ENCODE measurements at regions not wholly inside any gene's neighbourhood (a gene's known extent, or its start where the extent isn't known, plus 50 kb on each side); places are given as distances from the start of the nearest gene placed in this dataset.

GRCh38 chr11:106246495-106246894, 169.0 kb downstream of the AASDHPPT start:
- H3K9ac ChIP-seq (ENCODE audit: extremely low read depth, insufficient read length, low read length) = no peak overlapping the region
- no peaks in the 10 kb centered on the region for H3K23me2 ChIP-seq (ENCODE audit: insufficient read length, low read depth, low read length, poor library complexity, severe bottlenecking)
- Mint-ChIP-seq H3K4me1 (peaks cover 20 to 22% of the 10 kb centered on the region in 2 experiments), H3K27me3 (ENCODE audit: low read depth) (no peaks in the 10 kb centered on the region), H3K36me3 (ENCODE audit: insufficient read depth in 1 of 3, low read depth in 3 of 3) (peaks cover 8 to 25% (median 15%) of the 10 kb centered on the region in 3 experiments), H3K9me3 (peaks cover 24 to 31% of the 10 kb centered on the region in 2 experiments), H3K4me3 (no peak overlapping the region), H3K27ac (no peak overlapping the region)
- no peak overlapping the region for H4K91ac ChIP-seq (ENCODE audit: insufficient read length, low read depth, low read length)
- H3K4me1 ChIP-seq (ENCODE audit: insufficient read depth, low read length) = no peaks in the 10 kb centered on the region; the same call in 1 of the 2 replicates
- TF ChIP-seq CTCF (conservative IDR thresholded peaks at IDR 0.05) = no peak
- no peaks in the 10 kb centered on the region for H3K79me1 ChIP-seq (ENCODE audit: insufficient read depth, low read depth, low read length, poor library complexity, severe bottlenecking)
- no peaks in the 10 kb centered on the region for H4K20me1 ChIP-seq (ENCODE audit: control insufficient read depth, insufficient read depth, insufficient read length)
- no peak overlapping the region for H3K56ac ChIP-seq (ENCODE audit: insufficient read length, low read depth, low read length)
- H3K27ac ChIP-seq (ENCODE audit: insufficient read length, low read depth, low read length) = no peak overlapping the region
- H2BK120ac ChIP-seq (ENCODE audit: low read depth, low read length, poor library complexity, severe bottlenecking) = no peak overlapping the region
- no peak overlapping the region for H3K23ac ChIP-seq (ENCODE audit: insufficient read length, low read depth, low read length)
- no peaks in the 10 kb centered on the region for H3K79me2 ChIP-seq (ENCODE audit: insufficient read depth, low read length)
- H3K4me2 ChIP-seq (ENCODE audit: insufficient read depth, insufficient read length, low read length) = no peak overlapping the region
- H2BK5ac ChIP-seq (ENCODE audit: insufficient read length, low read length) = no peak overlapping the region
- H2BK12ac ChIP-seq (ENCODE audit: insufficient read length, low read depth, low read length) = no peak overlapping the region
- peaks cover 13% of the 10 kb centered on the region for H3K9me3 ChIP-seq (ENCODE audit: control insufficient read depth, low read depth, low read length)
- no peak overlapping the region for H3K18ac ChIP-seq (ENCODE audit: insufficient read length, low read depth, low read length)
- H2BK15ac ChIP-seq (ENCODE audit: low read depth, low read length) = no peak overlapping the region
- H3K4ac ChIP-seq (ENCODE audit: low read depth, low read length) = no peak overlapping the region
- H3K14ac ChIP-seq (ENCODE audit: insufficient read depth, low read length) = no peak overlapping the region
- H2AFZ ChIP-seq (ENCODE audit: low read length) = no peak overlapping the region
- H3K27me3 ChIP-seq (ENCODE audit: insufficient read depth, low read length) = no peaks in the 10 kb centered on the region
- WGBS (ENCODE audit: extremely low coverage, insufficient read length, low lambda C conversion rate) = no CpG with 5 or more reads among the region's 3 CpGs
- H2BK20ac ChIP-seq (ENCODE audit: low read depth, low read length, poor library complexity, severe bottlenecking) = no peak overlapping the region
- no peak for DNase-seq
- H3T11ph ChIP-seq (ENCODE audit: low read length) = no peak overlapping the region
- H2AK5ac ChIP-seq (ENCODE audit: insufficient read length, low read length) = no peak overlapping the region
- no peak overlapping the region for H4K5ac ChIP-seq (ENCODE audit: insufficient read length, low read depth, low read length)
- no peak overlapping the region for H4K8ac ChIP-seq (replicated peaks; ENCODE audit: insufficient read length, low read depth, low read length)

Measured in H9 (cell line).